ENCODE measurements at regions not wholly inside any gene's neighbourhood (a gene's known extent, or its start where the extent isn't known, plus 50 kb on each side); places are given as distances from the start of the nearest gene placed in this dataset.
A peak's percentile ranks its signal among the peaks of the same experiment; 100 is the strongest.

- Histone ChIP-seq H3K27me3 (peaks cover 6% of the 10 kb centered on the region), H3K79me2 (no peaks in the 10 kb centered on the region), H3K27ac (no peak overlapping the region), H3K4me2 (no peak overlapping the region), H3K9me2 (replicated peaks; ENCODE audit: insufficient read depth) (no peaks in the 10 kb centered on the region), H2AFZ (no peak overlapping the region), H3K36me3 (replicated peaks; ENCODE audit: insufficient read depth, low read depth) (no peaks in the 10 kb centered on the region), H4K20me1 (ENCODE audit: insufficient read depth, poor library complexity, severe bottlenecking) (no peaks in the 10 kb centered on the region), H3K4me1 (ENCODE audit: insufficient read depth) (no peaks in the 10 kb centered on the region), H3K9me3 (ENCODE audit: low read depth) (no peaks in the 10 kb centered on the region), H3K4me3 (no peak overlapping the region)
- DNase-seq (ENCODE audit: low spot score), result no peak
- WGBS (ENCODE audit: low lambda C conversion rate, missing lambda C conversion rate), result 94% methylated on average over 1 of the region's 1 CpG
- TF ChIP-seq EZH2phosphoT487 (IDR thresholded peaks at IDR 0.05; ENCODE audit: low read depth, severe bottlenecking, unreplicated experiment) (no peak), EZH2 (IDR thresholded peaks at IDR 0.05; ENCODE audit: borderline replicate concordance) (no peak), CTCF (IDR thresholded peaks at IDR 0.05; ENCODE audit: poor library complexity) (no peak)
Observed at GRCh38 chr6:165886169-165886568, 223.1 kb upstream of the PDE10A start.

DNA sequence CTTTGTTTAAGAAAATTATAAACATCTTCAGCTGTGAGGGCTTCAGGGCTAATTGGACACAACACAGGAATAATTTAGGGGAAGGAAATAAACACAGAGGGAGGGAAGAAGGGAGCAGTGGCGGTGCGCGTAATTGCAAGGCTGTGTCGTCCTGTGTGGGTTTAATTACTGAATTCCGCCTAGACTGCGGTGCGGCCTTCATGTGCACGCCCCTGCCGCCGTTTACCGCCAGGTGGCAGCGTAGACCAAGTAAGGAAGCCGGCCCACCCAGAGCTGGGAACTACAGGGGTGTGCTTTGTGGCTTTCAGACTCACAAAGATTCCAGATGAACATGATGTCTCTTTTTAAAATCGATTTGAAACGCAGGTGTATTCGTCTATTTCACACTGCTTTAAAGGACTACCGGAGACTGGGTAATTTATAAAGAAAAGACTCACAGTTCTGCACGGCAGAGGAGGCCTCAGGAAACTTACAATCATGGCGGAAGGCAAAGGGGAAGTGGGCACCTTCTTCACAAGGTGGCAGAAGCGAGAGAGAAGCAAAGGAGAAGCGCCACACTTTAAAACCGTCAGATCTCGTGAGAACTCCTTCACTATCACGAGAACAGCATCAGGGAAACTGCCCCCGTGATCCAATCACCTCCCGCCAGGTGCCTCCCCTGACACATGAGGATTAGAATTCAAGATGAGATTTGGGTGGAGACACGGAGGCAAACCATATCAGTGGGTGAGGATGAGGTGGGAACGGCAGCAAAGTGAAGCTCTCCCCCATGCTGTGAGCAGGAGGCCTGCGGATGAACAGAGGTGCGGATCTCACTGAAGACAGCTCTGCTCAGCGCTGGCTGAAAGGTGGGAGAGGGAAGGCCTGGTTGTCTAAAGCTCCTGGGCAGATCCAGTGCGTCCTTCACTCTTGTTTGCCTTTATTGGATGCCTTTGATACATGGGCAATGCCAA lies 222.0 kb upstream of the PDE10A start:
- TF ChIP-seq EZH2 (IDR thresholded peaks at IDR 0.05; ENCODE audit: borderline replicate concordance), result no peak
- TF ChIP-seq EZH2phosphoT487 (IDR thresholded peaks at IDR 0.05; ENCODE audit: low read depth, severe bottlenecking, unreplicated experiment), result no peak
- TF ChIP-seq CTCF (IDR thresholded peaks at IDR 0.05; ENCODE audit: poor library complexity), result peak; percentile 92
- H3K4me3 ChIP-seq, result no peak overlapping the region
- H3K27ac ChIP-seq, result no peak overlapping the region
- peak; percentile 89 for DNase-seq (ENCODE audit: low spot score)
- no peaks in the 10 kb centered on the region for H3K9me2 ChIP-seq (replicated peaks; ENCODE audit: insufficient read depth)
- no peaks in the 10 kb centered on the region for H3K9me3 ChIP-seq (ENCODE audit: low read depth)
- H3K27me3 ChIP-seq, result no peaks in the 10 kb centered on the region
- no peaks in the 10 kb centered on the region for H4K20me1 ChIP-seq (ENCODE audit: insufficient read depth, poor library complexity, severe bottlenecking)
- H3K36me3 ChIP-seq (replicated peaks; ENCODE audit: insufficient read depth, low read depth), result no peaks in the 10 kb centered on the region
- H3K79me2 ChIP-seq, result no peaks in the 10 kb centered on the region
- WGBS (ENCODE audit: low lambda C conversion rate, missing lambda C conversion rate), result 36% methylated on average over 32 of the region's 32 CpGs
- no peak overlapping the region for H2AFZ ChIP-seq
- no peak overlapping the region for H3K4me2 ChIP-seq
- no peaks in the 10 kb centered on the region for H3K4me1 ChIP-seq (ENCODE audit: insufficient read depth)

DNA sequence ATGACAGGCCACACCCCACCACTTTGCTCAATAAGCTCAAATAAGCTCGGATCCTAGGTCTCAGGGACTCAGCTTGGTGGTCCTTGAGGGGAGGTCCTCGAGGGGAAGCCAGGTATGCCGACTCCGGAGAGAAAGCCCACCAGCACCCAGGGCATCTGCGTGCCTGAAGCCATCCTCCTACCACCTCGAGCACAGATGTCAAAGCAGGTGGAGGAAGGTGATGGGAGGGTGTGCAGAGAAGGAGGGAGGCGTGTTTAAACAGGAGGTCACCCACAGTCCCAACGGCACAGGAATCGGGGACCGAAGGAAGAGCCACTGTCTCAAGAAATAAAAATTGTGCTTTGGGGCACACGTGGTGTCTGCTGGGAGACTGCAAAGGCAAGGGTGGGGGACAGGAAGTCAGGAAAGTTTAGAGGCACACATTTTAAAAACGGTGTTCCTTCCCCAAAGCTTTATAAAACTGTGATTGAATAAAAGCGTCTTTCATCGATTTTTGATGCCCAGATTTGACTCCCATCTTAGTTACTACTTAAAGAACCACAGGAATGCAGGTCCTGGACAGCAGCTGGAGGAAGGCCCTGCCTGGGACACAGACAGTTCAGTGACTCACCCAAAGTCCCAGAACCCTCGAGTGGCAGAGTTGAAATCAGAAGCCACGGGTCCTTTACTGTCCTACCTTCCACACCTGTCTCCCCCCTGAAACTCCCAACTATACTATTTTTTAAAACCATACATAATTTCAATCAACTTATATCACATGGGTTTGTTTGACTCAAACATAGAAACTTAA lies 221.0 kb upstream of the PDE10A start:
- 70% methylated on average over 16 of the region's 16 CpGs for WGBS (ENCODE audit: low lambda C conversion rate, missing lambda C conversion rate)
- H4K20me1 ChIP-seq (ENCODE audit: insufficient read depth, poor library complexity, severe bottlenecking), result no peaks in the 10 kb centered on the region
- no peaks in the 10 kb centered on the region for H3K36me3 ChIP-seq (replicated peaks; ENCODE audit: insufficient read depth, low read depth)
- H3K4me1 ChIP-seq (ENCODE audit: insufficient read depth), result no peaks in the 10 kb centered on the region
- H3K27ac ChIP-seq, result no peak overlapping the region
- TF ChIP-seq CTCF (IDR thresholded peaks at IDR 0.05; ENCODE audit: poor library complexity), result no peak
- TF ChIP-seq EZH2 (IDR thresholded peaks at IDR 0.05; ENCODE audit: borderline replicate concordance), result no peak
- no peak for TF ChIP-seq EZH2phosphoT487 (IDR thresholded peaks at IDR 0.05; ENCODE audit: low read depth, severe bottlenecking, unreplicated experiment)
- no peaks in the 10 kb centered on the region for H3K27me3 ChIP-seq
- no peaks in the 10 kb centered on the region for H3K9me3 ChIP-seq (ENCODE audit: low read depth)
- H2AFZ ChIP-seq, result no peak overlapping the region
- no peak for DNase-seq (ENCODE audit: low spot score)
- H3K4me3 ChIP-seq, result no peak overlapping the region
- no peaks in the 10 kb centered on the region for H3K9me2 ChIP-seq (replicated peaks; ENCODE audit: insufficient read depth)
- H3K4me2 ChIP-seq, result no peak overlapping the region
- H3K79me2 ChIP-seq, result no peaks in the 10 kb centered on the region

Data from hepatocyte (in vitro differentiated cells).